ENCODE measurements at regions not wholly inside any gene's neighbourhood (a gene's known extent, or its start where the extent isn't known, plus 50 kb on each side); places are given as distances from the start of the nearest gene placed in this dataset.

GRCh38 chr2:9789371-9789770 is 53.9 kb upstream of the TAF1B start (continued):
- TF ChIP-seq SIN3A (IDR thresholded peaks at IDR 0.05; ENCODE audit: low read depth) (no peak), CEBPB (IDR thresholded peaks at IDR 0.05; ENCODE audit: low read depth) (no peak), FOSL1 (IDR thresholded peaks at IDR 0.05; ENCODE audit: low read depth) (no peak), POLR2A (IDR thresholded peaks at IDR 0.05; ENCODE audit: borderline replicate concordance, extremely low read depth, insufficient read depth, insufficient read length) (no peak), ELF1 (IDR thresholded peaks at IDR 0.05; ENCODE audit: borderline replicate concordance, low read depth) (no peak)

- no peak overlapping the region for H3K4me2 ChIP-seq (ENCODE audit: low read length)
- intact Hi-C loops (cut with micrococcal nuclease): no loop called here
- ChIA-PET CTCF (no interaction called here), POLR2A (no interaction called here), RAD21 (ENCODE audit: low non-redundant PET in 1 of 2, low total read pairs in 2 of 2, uncharacterized antibody in 2 of 2, unreplicated experiment in 2 of 2) (no interaction called here)
- H3K9me2 ChIP-seq (ENCODE audit: insufficient read depth): no peaks in the 10 kb centered on the region
- H2AFZ ChIP-seq (ENCODE audit: low read depth, low read length, poor library complexity, severe bottlenecking): no peak overlapping the region
- DNase-seq (ENCODE audit: low read depth, low spot score) (no peak), ATAC-seq (no peak)
- no peaks in the 10 kb centered on the region for H3K4me1 ChIP-seq (ENCODE audit: control insufficient read depth in 1 of 2, insufficient read depth in 2 of 2, low read length in 2 of 2)
- no peaks in the 10 kb centered on the region for H3K36me3 ChIP-seq (ENCODE audit: control insufficient read depth in 1 of 2, insufficient read depth in 2 of 2, low read length in 2 of 2)
- H3K9me3 ChIP-seq (ENCODE audit: control insufficient read depth in 1 of 2, insufficient read depth in 1 of 2, low read depth in 1 of 2, low read length in 2 of 2): peaks cover 0 to 7% of the 10 kb centered on the region in 2 experiments; a peak in 1 of 4 replicates
- H3K9ac ChIP-seq (ENCODE audit: low read length): no peak overlapping the region
- no peak for TF ChIP-seq SRF (IDR thresholded peaks at IDR 0.05; ENCODE audit: low read depth)
- TF ChIP-seq TCF7L2 (IDR thresholded peaks at IDR 0.05; ENCODE audit: borderline replicate concordance, extremely low read depth, insufficient read depth, insufficient read length): no peak
- no peak for TF ChIP-seq CTCF (IDR thresholded peaks at IDR 0.05 in 2 of 3, conservative IDR thresholded peaks at IDR 0.05 in 1 of 3; ENCODE audit: borderline replicate concordance in 1 of 3, insufficient read depth in 1 of 3, low read depth in 2 of 3, low read length in 2 of 3)
- TF ChIP-seq ZFX (IDR thresholded peaks at IDR 0.05): no peak
- no peaks in the 10 kb centered on the region for H3K79me2 ChIP-seq (ENCODE audit: insufficient read depth, low read length)
- no peaks in the 10 kb centered on the region for H3K27me3 ChIP-seq (ENCODE audit: insufficient read depth, low read length)
- no peaks in the 10 kb centered on the region for H4K20me1 ChIP-seq (ENCODE audit: insufficient read depth)
- H3K27ac ChIP-seq (ENCODE audit: low read depth, low read length): no peak overlapping the region
- no peak overlapping the region for H3K4me3 ChIP-seq (replicated peaks in 1 of 2; ENCODE audit: low read depth in 1 of 2, low read length in 2 of 2)
- BruUV-seq (replicated peaks): no TSS peak
Measured at GRCh38 chr2:9790702-9791225, 52.5 kb upstream of the TAF1B start.

All from HCT116 (cell line).